Chondrocyte (in vitro differentiated cells): ENCODE measurements at regions not wholly inside any gene's neighbourhood (a gene's known extent, or its start where the extent isn't known, plus 50 kb on each side); places are given as distances from the start of the nearest gene placed in this dataset.
"Not testable (repeated sequence)": the region's sequence is repeated elsewhere in the genome, so short reads cannot be mapped to it uniquely, and the experiment has no call there.

Source experiments
- DNase-seq: peaks from one replicate; pipeline ENCODE4 v3.0.0; 2021; ENCODE audit warnings: mixed read lengths, low spot score
- H3K27ac Mint-ChIP-seq: one replicate; pipeline ENCODE4 v1.8.0; 2021; ENCODE audit warnings: mild to moderate bottlenecking, moderate library complexity, mixed read lengths; ENCODE audit not compliant: unreplicated experiment
- H3K27me3 Mint-ChIP-seq: 2 replicates; pipeline ENCODE4 v1.8.0; 2021; ENCODE audit warnings: low read depth, mixed read lengths
- H3K36me3 Mint-ChIP-seq: 2 replicates; pipeline ENCODE4 v1.8.0; 2021; ENCODE audit warnings: low read depth, mixed read lengths
- H3K4me1 Mint-ChIP-seq: 2 replicates; pipeline ENCODE4 v1.8.0; 2021; ENCODE audit warnings: low read depth, mild to moderate bottlenecking, mixed read lengths
- H3K4me3 Mint-ChIP-seq: one replicate; pipeline ENCODE4 v1.8.0; 2021; ENCODE audit warnings: mild to moderate bottlenecking, moderate library complexity, mixed read lengths; ENCODE audit not compliant: unreplicated experiment
- H3K9me3 Mint-ChIP-seq: 2 replicates; pipeline ENCODE4 v1.8.0; 2021; ENCODE audit warnings: low read depth, mixed read lengths
- TF ChIP-seq, protein P1 (sequence below): fragments of 200-600 bp; sonication (generic); IDR thresholded peaks from 2 replicates; pipeline ENCODE4 v1.5.0; 2021; ENCODE audit warnings: antibody characterized with exemption, mild to moderate bottlenecking, moderate library complexity

DNA sequence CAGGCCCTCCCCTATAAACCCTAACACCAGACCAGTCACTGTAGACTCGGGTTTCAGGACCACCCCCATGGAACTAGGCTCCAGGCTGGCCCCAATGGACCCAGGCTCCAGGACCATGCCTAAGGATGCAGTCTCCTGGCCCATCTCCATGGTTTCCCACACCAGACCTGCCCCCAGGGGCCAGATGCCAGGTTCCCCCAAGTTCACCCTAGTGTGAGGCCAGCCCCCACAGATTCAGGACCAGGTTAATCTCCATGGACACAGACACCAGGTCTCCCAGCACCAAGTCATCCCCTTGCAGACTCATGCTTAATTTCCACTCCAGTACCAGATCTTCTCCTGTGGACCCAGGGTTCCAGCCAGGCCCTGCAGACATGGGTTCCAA is 103.8 kb upstream of the LANCL2 start:
- H3K9me3 Mint-ChIP-seq = no peaks in the 10 kb centered on the region
- no peaks in the 10 kb centered on the region for H3K36me3 Mint-ChIP-seq
- peaks cover 34% of the 10 kb centered on the region for H3K27me3 Mint-ChIP-seq
- H3K4me1 Mint-ChIP-seq = no peaks in the 10 kb centered on the region
- H3K27ac Mint-ChIP-seq = no peak overlapping the region
- no peak overlapping the region for H3K4me3 Mint-ChIP-seq
- TF ChIP-seq, protein P1, sequence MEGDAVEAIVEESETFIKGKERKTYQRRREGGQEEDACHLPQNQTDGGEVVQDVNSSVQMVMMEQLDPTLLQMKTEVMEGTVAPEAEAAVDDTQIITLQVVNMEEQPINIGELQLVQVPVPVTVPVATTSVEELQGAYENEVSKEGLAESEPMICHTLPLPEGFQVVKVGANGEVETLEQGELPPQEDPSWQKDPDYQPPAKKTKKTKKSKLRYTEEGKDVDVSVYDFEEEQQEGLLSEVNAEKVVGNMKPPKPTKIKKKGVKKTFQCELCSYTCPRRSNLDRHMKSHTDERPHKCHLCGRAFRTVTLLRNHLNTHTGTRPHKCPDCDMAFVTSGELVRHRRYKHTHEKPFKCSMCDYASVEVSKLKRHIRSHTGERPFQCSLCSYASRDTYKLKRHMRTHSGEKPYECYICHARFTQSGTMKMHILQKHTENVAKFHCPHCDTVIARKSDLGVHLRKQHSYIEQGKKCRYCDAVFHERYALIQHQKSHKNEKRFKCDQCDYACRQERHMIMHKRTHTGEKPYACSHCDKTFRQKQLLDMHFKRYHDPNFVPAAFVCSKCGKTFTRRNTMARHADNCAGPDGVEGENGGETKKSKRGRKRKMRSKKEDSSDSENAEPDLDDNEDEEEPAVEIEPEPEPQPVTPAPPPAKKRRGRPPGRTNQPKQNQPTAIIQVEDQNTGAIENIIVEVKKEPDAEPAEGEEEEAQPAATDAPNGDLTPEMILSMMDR = no peak
- no peak for DNase-seq

- not testable (repeated sequence) for H3K36me3 Mint-ChIP-seq, H3K9me3 Mint-ChIP-seq, H3K4me1 Mint-ChIP-seq, DNase-seq, H3K27ac Mint-ChIP-seq, H3K4me3 Mint-ChIP-seq
- H3K27me3 Mint-ChIP-seq = peaks cover 33% of the 10 kb centered on the region
Measured at GRCh38 chr7:55265328-55265727, 99.8 kb upstream of the LANCL2 start.

DNA sequence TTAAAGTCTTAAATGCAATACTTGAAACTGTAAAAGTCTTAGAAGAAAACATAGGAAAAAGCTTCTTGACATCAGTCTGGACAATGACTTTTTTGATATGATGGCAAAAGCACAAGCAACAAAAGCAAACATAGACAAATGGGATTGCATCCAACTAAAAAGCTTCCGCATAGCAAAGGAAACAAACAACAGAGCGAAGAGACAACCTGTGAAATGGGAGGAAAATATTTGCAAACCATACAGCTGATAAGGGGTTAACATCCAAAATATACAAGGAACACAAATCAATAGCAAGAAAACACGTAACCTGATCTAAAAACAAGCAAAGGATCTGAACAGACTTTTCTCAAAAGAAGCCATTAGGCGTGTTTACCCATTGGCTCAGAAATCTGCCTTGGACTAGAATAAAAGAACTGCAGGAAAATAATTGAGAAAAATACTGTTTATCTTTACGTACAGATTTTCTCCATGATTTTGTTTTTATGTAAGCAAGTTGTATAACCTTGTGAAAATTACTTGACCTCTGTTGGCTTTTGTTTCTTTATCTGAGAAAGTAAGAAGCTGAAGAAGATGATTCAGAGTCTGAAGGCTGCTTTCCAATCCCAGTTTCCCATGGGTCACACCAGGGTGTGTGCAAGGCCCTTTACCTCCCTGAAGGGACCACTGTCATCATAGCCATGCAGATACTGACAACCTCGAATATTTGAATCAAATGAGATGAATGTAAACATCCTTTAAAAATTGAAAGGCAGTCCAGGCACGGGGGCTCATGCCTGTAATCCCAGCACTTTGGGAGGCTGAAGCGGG is 99.1 kb upstream of the LANCL2 start:
- Mint-ChIP-seq H3K27ac (no peak overlapping the region), H3K27me3 (peaks cover 33% of the 10 kb centered on the region), H3K36me3 (no peaks in the 10 kb centered on the region), H3K4me1 (no peaks in the 10 kb centered on the region), H3K4me3 (no peak overlapping the region), H3K9me3 (no peaks in the 10 kb centered on the region)
- DNase-seq = no peak
- TF ChIP-seq, protein P1 = no peak

DNA sequence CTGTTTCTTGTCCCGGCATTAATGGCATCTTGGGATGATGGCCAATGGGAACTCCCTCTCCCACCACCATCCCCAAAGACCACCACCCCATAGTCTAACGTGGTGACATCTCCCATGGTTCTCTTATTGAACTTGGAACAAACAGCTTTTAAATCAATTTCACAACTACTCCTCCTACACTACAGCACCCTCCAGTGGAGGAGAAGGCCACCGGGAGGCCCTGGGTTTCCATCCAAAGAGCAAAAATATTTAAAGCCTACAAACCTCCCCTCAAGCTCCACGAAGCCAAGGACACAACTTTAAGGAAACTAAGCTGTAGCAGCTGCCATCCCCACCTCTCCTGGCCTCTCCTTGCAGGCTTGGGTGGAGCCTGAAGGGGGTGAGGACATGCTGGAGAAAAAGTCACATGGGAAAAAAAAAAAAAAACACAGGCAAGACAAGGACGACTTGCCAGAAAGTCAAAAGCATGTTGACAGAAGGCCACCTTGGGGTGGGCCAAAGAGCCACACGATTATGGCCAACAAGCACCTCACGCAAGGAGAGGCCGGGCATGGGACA is 94.0 kb upstream of the LANCL2 start:
- H3K27me3 Mint-ChIP-seq = peaks cover 14% of the 10 kb centered on the region
- no peak for DNase-seq
- TF ChIP-seq, protein P1 = peak; percentile 74
- H3K4me3 Mint-ChIP-seq = no peak overlapping the region
- no peak overlapping the region for H3K27ac Mint-ChIP-seq
- H3K9me3 Mint-ChIP-seq = no peaks in the 10 kb centered on the region
- H3K4me1 Mint-ChIP-seq = no peaks in the 10 kb centered on the region
- H3K36me3 Mint-ChIP-seq = no peaks in the 10 kb centered on the region

DNA sequence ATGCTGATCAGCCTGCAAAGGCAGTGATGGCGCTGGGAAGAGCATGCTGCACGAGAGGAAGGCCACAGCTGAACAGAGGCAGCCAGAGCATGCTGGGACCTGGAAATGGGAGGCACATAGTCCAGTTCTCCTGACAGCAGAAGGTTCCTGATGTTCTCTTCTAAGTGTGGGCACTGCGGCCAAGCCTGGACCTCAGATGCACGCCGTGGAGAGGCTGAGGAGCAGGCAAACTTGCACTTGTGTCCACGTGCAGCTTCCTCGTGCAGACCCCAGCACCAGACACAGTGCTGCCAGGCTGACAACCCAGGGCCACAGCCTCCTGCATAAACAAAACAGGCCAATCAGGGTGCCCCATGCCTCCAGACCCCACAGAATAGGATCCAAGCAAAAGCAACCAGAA is 93.5 kb upstream of the LANCL2 start:
- Mint-ChIP-seq H3K27me3 (peaks cover 12% of the 10 kb centered on the region), H3K4me1 (no peaks in the 10 kb centered on the region), H3K36me3 (no peaks in the 10 kb centered on the region), H3K9me3 (no peaks in the 10 kb centered on the region), H3K27ac (no peak overlapping the region), H3K4me3 (no peak overlapping the region)
- DNase-seq = no peak
- TF ChIP-seq, protein P1 = no peak

GRCh38 chr7:55272328-55272727 is 92.8 kb upstream of the LANCL2 start:
- Mint-ChIP-seq H3K4me1 (no peaks in the 10 kb centered on the region), H3K9me3 (no peaks in the 10 kb centered on the region), H3K27me3 (peaks cover 12% of the 10 kb centered on the region), H3K36me3 (no peaks in the 10 kb centered on the region), H3K4me3 (no peak overlapping the region), H3K27ac (no peak overlapping the region)
- TF ChIP-seq, protein P1 = no peak
- no peak for DNase-seq
